ENCODE measurements at regions not wholly inside any gene's neighbourhood (a gene's known extent, or its start where the extent isn't known, plus 50 kb on each side); places are given as distances from the start of the nearest gene placed in this dataset.

- no peak for DNase-seq (ENCODE audit: low read depth in 2 of 2)
Measured at GRCh38 chr22:22038178-22038880, 55.7 kb upstream of the TOP3B start.

- no peak for DNase-seq (ENCODE audit: low read depth in 2 of 2)
Measured at GRCh38 chr22:22037740-22038139, 55.2 kb upstream of the TOP3B start.

- DNase-seq (ENCODE audit: low read depth in 2 of 2), result no peak
Measured at GRCh38 chr22:22037229-22037628, 54.6 kb upstream of the TOP3B start.

- no peak for DNase-seq (ENCODE audit: low read depth in 2 of 2)
Measured at GRCh38 chr22:22036588-22036987, 54.0 kb upstream of the TOP3B start.

- DNase-seq (ENCODE audit: low read depth in 2 of 2), result no peak
Measured at GRCh38 chr22:22035771-22036314, 53.3 kb upstream of the TOP3B start.

GRCh38 chr22:22035203-22035602, 52.6 kb upstream of the TOP3B start:
- no peak for DNase-seq (ENCODE audit: low read depth in 2 of 2)

- no peak for DNase-seq (ENCODE audit: low read depth in 2 of 2)
Measured at GRCh38 chr22:22034469-22035132, 52.0 kb upstream of the TOP3B start.

- no peak for DNase-seq (ENCODE audit: low read depth in 2 of 2)
Measured at GRCh38 chr22:22033803-22034468, 51.3 kb upstream of the TOP3B start.

GRCh38 chr22:22032906-22033802, 50.6 kb upstream of the TOP3B start:
- DNase-seq (ENCODE audit: low read depth in 2 of 2), result no peak

GRCh38 chr22:22032099-22032905, 49.7 kb upstream of the TOP3B start:
- no peak for DNase-seq (ENCODE audit: low read depth in 2 of 2)

Measured in stimulated activated CD8-positive, alpha-beta memory T cell treated with anti-CD3 and anti-CD28 coated beads, Interleukin-2, amount 100 ng/mL, for 1 hour (primary cell).